HG02678 (cell line): ENCODE measurements at regions not wholly inside any gene's neighbourhood (a gene's known extent, or its start where the extent isn't known, plus 50 kb on each side); places are given as distances from the start of the nearest gene placed in this dataset.
A peak's percentile ranks its signal among the peaks of the same experiment; 100 is the strongest.
"Not testable (repeated sequence)": the region's sequence is repeated elsewhere in the genome, so short reads cannot be mapped to it uniquely, and the experiment has no call there.

ENCODE experiments used
- ATAC-seq: cut with Tn5 transposase; IDR thresholded peaks from one replicate; pipeline ENCODE4 v1.9.1; 2021; ENCODE audit warnings: mild to moderate bottlenecking, moderate library complexity; ENCODE audit not compliant: unreplicated experiment

DNA sequence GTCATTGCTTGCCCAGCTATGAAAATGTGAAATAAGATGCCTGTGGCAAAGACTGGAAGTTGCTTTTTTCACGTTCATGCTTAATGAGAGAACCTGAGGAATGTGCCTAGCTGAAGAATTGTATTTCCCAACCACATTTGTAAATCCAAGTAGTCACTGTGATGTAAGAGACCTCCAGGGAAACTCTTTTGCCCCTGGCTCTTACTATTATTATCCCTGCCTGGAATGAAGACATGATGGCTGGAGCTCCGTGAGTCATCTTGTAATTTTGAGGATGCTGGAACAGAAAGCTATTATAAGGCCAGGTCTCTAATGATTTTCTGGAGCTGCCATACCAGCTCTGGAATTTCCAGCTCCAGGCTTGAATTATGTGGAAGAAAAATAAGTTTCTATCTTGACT, 894.3 kb downstream of the DIAPH3 start:
- ATAC-seq = no peak

DNA sequence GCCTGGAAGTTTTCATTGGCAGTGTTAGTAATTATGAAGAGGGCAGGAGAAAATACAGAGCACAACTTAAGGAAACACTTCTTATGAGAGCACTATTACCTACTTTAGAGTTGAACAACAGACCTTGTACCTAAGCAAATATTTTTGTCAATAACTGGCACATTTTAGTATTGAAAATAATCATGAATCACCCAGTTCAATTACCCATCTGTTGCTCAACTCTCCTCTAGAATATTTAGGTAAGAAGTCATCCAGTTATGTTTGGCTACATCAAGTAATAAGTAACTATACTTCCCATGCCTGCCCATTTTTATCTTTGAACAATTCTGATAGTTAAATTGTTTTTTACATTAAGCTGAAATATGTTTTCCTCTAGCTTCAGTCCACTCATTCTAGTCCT, 893.4 kb downstream of the DIAPH3 start:
- no peak for ATAC-seq

DNA sequence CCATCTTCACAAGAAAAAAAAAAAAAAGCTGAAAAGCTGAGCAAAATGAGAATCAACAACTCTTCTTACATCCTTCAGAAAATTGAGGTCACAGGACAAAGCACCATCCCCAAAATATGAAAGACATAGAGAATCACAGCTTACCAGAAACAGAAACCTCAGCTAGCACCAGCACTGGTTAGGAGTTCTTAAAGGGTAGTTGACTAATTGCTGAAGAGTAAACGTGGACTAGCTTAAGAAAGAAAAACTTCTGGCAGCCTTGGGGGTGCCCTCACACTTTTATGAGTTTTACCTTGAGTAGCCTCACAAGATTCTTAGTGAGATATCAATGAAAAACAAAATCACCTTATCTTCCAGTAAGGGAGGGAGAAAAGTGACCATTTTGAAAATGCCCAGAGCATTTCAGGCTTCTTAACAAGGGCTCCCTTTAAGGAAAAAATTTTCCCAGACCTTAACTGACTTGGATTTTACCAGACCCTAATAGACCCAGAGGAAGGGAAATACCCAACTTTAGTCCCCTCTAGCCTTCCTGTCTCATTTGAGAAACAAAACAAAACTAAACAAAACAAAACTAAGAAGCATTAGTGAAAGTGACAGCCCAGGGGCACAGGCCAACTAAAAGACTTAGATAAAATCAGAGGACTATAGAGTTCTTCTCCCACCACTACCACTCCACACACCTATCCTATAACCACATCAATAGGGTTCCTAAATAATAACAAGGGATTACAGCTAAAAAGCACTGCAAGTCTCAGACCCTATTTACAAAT, 888.6 kb downstream of the DIAPH3 start:
- ATAC-seq = peak; percentile 38

DNA sequence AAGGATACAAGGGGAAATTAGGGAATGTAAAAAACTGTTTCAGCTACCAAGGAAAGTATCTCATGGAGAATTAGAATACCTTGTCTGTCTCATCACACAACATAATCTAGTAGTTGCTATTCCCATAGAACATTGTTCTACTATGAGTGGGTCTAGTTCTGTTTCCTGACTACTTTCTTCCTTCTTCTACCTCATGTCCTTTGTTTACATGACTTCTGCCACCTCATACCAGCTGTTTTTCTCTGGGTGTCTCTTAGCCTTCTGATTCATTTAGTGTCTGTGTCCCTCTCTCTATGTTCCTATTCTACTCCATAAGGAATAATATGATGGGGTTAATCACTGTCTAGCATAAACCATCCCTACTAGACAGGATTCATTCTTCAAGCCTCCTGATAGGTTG, 887.3 kb downstream of the DIAPH3 start:
- no peak for ATAC-seq

DNA sequence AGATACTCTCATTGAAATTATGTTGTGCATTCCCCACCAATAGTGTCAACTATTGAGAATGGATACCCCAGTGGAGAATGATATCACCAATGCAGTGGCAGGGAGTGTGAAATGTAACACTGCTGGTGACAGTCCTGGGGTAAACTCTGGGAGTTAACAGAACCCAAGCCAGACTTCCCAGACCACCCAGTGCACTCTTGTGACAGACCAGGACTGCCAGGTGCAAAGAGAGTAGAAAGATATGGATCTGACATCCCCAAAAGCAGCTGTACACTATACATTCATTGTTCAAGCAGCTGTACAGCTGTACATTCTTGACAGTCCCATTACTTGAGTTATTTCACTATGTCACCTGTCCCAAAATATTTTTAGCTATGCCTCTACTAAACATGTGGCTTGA, 886.6 kb downstream of the DIAPH3 start:
- ATAC-seq = no peak

DNA sequence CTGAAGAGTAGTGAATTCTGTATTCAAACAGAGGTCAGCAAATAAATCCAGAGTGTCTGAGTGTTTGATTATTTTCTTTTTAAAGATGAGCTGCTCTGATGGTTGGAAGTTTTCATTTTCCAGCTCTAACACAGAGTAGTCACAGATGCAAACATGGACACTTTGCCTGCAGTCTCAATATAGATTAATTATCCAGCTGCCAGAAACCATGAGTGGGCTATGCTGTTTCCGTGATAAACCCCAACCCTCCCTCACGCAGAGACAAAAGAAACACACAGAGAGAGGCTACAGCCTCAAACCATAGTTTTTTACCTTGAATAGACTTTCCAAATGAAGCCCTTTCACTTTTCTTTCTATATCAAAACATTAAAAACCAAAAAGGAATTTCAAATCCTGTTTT, 884.7 kb downstream of the DIAPH3 start:
- no peak for ATAC-seq

DNA sequence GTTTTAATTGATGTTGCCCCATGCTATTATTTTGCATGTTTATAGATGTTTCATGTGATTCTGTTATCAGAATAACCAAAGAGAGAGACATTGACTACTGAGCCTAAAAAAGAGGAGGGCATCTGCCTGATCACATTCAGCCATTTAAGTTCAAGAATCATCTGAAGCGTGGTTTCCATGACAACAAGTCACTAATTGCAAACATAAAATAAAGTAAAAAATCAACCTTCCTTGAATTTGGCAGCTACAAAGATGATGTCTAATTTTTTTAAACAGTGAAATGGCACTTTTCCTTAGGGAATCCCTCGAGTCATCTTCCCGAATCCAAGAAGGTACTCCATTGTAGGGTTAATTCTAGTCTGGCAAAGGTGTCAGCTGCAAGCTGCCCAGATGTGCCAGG, 884.2 kb downstream of the DIAPH3 start:
- ATAC-seq = no peak

DNA sequence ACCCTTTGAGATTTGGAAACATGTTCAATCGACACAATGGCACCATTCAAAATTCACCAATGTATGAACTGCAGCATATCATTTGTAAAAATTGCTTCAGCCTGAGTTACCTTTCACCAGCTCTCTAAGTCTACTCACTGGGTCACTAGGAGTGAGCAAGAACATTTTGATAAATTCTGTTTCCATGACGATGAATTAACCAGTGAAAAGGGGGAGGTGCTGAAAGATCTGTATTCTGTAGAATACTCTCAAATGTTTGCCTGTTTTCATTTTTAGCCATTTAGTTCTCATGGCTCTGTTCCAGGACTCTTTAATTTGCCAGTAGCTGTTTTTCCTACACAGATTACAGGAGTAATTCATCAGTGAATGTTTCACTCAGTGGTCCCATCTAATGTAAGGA, 883.4 kb downstream of the DIAPH3 start:
- no peak for ATAC-seq

DNA sequence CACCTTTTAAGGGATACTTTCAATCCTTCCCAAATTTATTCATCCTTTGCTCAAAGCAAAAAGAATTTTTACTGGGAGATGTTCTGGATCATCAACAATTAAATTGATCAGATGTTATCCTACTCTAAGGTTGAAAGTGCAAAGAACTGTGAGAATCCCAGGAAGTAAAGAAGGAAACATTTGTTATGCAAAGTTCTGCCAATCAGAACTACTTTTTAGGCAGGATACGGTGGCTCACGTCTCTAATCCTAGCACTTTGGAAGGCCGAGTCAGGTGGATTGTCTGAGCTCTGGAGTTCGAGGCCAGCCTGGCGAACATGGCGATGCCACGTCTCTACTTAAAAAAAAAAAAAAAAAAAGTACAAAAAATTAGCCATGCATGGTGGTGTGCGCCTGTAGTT, 882.3 kb downstream of the DIAPH3 start:
- ATAC-seq = no peak

DNA sequence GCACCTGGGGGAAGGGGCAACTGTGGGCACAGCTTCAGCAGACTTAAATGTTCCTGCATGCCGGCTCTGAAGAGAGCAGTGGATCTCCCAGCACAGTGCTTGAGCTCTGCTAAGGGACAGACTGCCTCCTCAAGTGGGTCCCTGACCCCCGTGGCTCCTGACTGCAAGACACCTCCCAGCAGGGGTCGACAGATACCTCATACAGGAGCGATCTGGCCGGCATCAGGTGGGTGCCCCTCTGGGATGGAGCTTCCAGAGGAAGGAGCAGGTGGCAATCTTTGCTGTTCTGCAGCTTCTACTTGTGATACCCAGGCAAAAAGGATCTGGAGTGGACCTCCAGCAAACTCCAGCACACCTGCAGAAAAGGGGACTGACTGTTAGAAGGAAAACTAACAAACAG, 871.5 kb downstream of the DIAPH3 start:
- not testable (repeated sequence) for ATAC-seq

DNA sequence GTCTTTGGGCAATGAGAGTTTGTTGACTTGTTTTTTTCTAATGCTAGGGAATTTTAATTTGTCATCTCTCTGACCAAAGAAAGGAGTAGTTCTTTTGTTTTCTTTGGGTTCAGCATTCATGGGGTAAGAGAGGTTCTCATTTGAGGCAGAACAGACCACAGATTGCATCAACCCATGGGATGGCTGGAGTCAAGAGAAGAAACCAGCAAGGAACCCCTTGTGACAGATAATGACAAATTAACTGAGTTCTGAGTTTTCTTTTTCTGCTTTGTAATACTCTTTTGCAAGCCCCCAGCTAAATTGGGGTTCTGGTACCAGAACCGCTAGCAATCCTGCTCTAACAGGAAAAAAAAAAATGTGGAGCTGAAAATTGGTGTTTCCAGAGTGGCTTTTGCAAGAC, 864.1 kb downstream of the DIAPH3 start:
- no peak for ATAC-seq

DNA sequence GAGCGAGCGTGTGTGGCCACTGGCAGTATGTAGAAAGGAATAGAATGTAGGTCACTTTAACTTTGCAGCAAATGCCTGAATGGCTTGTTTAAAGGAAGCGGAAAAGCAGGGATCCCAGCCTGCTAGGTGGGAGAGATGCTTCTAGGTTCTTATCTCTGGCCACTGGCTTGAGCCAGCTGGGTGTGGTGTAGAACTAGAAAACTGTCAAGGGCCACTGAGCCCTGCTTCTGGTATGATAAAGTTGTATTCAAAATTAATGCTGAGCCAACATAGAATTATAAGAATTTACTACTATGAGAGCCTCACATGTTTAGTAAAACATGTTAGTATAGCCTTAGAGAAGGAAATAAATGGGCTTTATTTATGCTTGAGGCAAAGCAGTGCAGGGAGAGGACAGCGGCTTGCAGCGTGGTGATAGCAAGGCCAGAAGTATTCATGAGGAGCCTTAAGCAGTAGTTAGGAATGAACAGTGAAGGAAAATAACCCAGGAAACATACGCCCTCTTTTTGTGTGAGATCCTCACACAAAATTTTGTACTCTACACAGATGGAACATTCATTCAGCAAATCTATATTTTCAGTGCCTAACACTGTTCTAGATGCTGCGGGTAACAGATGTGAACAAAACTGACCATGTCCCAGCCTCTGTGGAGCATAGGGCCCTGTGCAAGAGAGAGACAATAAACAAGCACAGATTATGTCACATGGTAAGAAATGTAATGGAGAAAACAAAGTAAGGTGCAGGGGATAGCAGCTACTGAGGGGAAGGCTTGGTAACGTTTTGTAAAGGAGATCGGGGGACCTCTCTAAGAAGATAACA, 863.2 kb downstream of the DIAPH3 start:
- ATAC-seq = no peak

DNA sequence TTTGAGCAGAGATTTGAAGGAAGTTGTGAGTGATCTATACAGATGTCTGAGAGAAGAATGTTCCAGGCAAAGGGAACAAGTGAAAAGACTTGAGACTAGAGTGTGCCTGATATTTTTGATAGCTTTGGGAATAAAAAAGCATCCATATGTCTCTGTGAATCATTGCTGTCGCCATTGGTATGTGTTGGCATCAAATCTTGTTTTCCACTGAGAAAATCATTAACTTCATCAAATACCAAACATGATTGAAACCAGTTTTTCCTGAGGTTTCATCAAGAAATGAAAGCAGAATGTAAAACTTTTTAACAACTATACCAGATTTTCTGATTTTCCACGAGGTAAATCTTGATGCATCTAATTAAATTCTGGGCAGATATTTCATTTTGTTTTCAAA, 862.6 kb downstream of the DIAPH3 start:
- ATAC-seq = no peak

DNA sequence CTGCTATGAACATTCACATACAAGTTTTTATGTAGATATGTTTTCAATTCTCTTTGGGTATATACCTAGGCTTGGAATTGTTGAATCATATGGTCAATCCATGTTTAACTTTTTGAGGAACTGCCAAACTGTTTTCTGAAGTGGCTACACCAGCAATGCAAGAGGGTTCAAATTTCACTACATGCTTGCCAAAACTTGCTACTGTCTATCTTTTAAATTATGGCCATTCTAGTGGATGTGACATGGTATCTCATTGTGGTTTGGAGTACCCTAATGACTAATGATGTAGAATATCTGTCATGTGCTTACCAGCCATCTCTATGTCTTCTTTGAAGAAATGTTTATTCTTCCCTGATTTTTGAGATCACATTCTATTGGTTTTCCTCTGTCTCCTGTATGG, 860.3 kb downstream of the DIAPH3 start:
- no peak for ATAC-seq

DNA sequence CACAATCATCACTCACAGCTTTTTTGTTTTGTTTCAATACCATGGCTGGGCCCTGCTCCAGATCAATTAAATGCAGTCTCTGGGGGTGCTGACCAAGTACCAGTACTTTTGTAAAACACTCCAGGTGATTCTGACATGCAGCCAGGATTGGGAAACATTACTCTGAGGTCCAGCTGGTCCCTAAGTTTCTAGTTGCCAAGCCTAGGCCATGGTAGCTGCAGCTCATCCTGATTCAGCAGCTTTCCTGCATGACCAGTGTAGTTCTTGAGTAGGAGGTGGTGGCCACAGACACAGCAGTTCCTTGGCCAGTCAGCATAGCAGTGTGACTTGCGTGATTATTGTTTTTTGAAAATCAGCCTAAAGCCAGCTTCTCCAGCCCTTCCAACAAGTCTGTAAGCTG, 859.1 kb downstream of the DIAPH3 start:
- ATAC-seq = no peak

DNA sequence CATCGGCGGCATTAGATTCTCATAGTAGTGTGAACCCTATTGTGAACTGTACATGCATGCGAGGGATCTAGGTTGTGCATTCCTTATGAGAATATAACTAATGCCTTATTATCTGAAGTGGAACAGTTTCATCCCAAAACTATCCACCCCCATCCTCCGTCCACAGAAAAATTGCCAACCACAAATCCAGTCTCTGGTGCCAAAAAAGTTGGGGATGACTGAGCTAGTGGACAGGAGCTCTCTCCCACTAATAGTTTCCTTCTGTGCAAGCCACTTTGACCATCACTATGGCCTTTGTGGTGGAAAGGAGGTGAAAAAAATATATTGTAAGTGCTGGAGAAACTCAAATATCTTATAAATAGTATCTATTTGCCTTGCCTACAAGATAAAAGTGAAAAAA, 857.8 kb downstream of the DIAPH3 start:
- no peak for ATAC-seq

DNA sequence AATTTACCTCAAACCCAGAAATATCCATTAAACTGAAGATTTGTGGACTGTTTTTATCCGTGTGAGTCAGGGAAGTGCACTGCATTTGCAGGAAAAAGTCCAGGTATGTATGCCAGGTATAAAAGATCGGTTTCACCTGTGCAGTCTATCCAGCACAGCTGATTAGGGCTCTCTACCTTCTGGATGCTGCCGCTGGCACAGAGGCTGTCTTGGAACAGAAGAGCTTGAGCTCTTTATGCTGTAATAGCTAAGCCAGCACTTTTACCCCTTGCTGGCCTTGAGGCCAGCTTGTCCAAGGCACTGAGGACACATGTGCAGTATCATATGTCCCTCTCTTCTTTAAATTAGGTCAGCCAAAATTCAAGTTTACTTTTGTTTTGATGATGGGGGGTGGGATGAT, 851.0 kb downstream of the DIAPH3 start:
- no peak for ATAC-seq

DNA sequence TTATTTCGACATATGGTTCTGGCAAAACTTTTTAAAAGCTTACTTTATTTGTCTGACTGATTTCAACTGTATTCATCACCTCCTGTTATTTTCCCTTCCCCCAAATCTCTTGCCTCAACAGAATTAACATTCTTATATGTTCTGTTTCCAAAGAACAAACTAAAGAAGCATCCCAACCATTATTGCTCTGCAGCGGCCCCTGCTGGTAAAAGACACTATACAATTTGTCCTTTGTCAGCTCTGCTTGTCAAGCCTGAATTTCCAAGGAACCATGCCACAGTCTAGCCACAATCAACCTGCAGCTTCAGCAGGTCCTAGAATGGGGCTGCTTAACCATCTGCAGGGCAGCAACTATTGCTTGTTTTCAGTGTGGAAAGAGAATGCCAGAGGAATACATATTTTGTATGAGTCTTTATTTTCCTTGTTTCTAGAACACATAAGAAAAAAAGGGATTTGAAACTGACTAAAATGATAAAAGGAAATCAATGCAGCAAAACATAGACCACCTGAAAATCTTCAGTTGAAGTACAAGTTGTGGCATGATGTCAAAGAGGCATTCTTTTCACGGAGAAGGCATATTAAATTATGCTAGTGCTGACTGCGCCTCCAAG, 845.3 kb downstream of the DIAPH3 start:
- peak; percentile 84 for ATAC-seq

DNA sequence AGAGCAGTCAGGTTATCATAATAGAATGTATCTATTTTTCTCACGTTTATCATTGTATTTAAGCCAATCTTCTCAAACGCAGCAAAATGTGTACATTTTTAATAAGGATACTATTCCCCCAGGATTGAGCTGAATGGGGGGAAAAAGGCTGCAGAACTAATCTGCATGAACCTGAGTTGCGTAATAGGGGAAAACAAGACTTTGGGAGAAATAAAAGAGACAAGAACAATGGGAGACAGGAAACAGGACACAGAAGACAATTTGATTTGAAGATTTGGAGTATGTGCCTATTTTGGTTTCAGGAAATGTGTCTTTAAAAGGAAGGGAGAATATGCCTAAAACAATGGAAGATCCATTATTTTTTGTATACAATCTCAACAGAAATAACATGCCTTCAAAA, 844.5 kb downstream of the DIAPH3 start:
- no peak for ATAC-seq

DNA sequence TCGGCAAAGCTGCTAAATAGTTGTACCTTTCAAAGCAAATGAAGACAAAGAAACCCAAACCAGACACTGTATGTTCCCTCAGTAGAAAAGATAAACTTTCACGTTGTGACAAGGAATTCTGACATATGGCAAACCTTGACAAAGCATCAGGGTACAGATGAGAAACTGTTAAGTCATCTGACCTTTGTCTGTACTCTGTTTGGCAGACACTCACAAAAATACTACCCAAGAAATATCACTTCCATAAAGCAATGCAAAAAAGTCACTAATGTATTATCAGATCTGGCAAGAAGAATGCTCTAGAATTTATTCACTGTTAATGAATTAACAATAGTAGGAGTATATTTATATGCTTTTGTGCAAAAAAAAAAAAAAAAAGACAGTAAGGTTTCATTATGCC, 843.7 kb downstream of the DIAPH3 start:
- no peak for ATAC-seq

DNA sequence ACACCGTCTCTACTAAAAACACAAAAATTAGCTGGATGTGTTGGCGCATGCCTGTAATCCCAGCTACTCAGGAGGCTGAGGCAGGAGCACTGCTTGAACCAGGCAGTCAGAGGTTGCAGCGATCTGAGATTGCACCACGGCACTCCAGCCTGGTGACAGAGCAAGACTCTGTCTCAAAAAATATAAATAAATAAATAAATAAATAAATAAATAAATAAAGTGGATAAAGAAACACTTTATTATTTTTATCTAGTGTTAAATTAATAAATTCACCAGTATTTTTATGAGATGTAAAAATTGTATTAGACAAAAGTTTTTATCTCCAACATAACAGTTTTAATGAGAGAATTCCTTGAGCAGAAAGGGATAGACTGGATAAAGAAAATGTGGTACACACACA, 839.3 kb downstream of the DIAPH3 start:
- not testable (repeated sequence) for ATAC-seq

DNA sequence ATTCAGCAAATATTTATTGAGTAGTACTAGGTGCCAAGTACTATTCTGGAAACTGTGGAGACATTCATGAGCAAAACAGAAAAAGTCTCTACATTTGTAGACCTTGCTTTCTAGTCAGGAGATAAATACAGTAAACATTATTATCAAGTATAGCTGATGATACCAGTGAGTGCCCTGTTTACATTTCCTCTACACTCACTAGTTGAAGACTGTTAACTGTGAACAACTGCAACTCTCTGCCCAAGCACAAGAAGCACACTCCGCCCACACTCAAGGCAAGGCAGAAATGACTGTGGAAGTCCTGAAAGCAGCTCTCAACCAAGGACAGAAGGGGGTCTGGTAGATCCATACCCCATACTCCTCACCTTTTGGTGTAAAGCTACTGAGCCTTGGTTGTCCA, 837.0 kb downstream of the DIAPH3 start:
- no peak for ATAC-seq
